GM12892 (cell line): ENCODE measurements at regions not wholly inside any gene's neighbourhood (a gene's known extent, or its start where the extent isn't known, plus 50 kb on each side); places are given as distances from the start of the nearest gene placed in this dataset.

Experiments used
- DNase-seq: peaks from one replicate; pipeline ENCODE4 v3.0.0; 2011; ENCODE audit not compliant: insufficient read length
- FAIRE-seq: peaks from 2 replicates; lab custom pipeline; 2011; peaks lifted over from hg19 to GRCh38; lab: Jason Lieb, UNC
- POLR2A ChIP-seq: IDR thresholded peaks from 2 replicates; pipeline ENCODE4 v1.6.1; 2011; ENCODE audit warnings: low read depth, low read length, control low read depth
- POLR2AphosphoS5 ChIP-seq: IDR thresholded peaks from 2 replicates; pipeline ENCODE4 v1.6.1; 2011; ENCODE audit warnings: low read depth, low read length, control low read depth
- TAF1 ChIP-seq: IDR thresholded peaks from 2 replicates; pipeline ENCODE4 v1.6.1; 2011; ENCODE audit warnings: low read depth, mild to moderate bottlenecking, control low read depth, low read length, borderline replicate concordance

DNA sequence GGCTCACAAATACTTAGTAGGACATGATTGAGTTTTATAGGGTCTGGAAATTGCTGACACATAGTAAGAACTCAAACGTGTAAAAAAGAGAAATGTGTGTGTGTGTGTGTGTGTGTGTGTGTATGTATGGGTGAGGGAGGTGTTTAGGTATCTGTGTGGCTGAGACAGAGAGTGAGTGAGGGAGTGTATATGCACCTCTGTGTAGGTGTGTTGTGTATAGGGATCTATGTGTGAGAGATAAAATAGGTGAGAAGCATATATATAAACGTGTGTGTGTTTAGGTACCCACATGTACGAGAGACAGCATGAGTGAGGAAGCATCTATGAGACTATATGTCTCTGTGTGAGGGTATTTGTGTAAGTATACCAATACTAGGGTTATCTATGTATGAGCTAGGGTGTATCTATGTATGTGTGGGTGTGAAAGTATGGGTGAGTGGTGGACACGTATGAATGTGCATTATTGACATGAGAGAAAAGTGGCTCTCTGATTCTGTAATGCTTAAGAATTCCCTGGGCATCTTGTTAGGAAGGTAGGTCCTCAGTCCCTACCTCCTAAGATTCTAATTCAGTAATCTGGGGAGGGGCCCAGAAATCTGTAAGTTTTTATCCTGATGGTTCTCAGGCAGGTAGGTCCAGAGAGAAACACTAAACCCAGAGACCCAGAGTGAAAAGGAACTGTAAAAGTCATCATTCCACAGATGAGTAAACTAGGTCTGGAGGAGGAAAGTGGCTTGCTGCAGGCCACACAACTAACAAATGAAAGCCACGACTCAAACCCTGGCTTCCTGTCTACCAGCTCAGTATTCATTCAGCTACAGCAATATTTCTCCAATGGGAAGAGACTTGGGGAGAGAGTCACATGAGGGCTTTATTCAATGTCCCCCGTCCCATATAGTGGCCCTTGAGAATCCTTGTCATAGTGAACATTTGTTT is 237.0 kb downstream of the IDS start:
- no peak for FAIRE-seq
- no peak for DNase-seq
- TF ChIP-seq TAF1 (no peak), POLR2AphosphoS5 (no peak), POLR2A (no peak)

- TF ChIP-seq POLR2A (no peak), POLR2AphosphoS5 (no peak), TAF1 (no peak)
- DNase-seq (no peak), FAIRE-seq (no peak)
Observed at GRCh38 chrX:149262086-149262485, 243.0 kb downstream of the IDS start.

DNA sequence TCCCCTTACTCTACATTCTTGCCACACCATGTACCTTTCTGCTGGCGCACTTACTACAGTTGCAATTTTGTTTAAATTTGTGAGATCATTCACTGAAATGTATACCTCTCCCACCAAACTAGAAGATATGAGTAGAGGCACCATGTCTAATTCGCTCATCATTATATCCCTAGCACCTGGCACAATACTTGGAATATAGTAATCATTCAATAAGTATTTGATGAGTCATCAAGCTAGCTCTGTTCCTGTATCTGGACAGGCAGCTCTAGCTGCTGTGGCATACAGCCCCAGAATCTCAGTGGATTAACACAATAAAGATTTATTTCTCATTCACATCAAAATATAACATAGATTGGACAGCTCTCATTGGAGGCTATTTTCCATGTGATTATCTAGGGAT is 245.9 kb downstream of the IDS start:
- no peak for DNase-seq
- no peak for TF ChIP-seq POLR2A
- TF ChIP-seq POLR2AphosphoS5: no peak
- no peak for TF ChIP-seq TAF1

DNA sequence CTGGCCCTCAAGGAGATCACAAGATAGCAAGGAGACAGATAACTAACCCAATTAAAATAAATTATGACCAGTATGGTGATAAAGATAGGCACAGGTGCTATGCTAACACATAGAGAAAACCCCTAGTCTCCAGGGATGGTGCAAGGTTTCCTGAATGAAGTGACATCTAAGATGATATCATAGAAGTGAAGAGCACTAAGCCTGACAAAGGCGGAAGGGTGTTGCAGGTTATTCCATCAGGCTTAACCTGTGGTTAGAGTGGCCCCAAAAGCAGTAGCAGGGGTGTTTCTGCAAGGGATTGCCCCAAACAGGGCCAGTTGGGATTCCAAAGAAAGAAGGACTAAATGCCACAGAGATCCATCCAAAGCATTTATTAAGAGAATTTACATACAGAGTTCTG is 249.2 kb downstream of the IDS start:
- TF ChIP-seq POLR2AphosphoS5: no peak
- no peak for TF ChIP-seq TAF1
- TF ChIP-seq POLR2A: no peak
- FAIRE-seq (no peak), DNase-seq (no peak)

More for the DNA sequence above, 245.9 kb downstream of the IDS start:
- FAIRE-seq: no peak

DNA sequence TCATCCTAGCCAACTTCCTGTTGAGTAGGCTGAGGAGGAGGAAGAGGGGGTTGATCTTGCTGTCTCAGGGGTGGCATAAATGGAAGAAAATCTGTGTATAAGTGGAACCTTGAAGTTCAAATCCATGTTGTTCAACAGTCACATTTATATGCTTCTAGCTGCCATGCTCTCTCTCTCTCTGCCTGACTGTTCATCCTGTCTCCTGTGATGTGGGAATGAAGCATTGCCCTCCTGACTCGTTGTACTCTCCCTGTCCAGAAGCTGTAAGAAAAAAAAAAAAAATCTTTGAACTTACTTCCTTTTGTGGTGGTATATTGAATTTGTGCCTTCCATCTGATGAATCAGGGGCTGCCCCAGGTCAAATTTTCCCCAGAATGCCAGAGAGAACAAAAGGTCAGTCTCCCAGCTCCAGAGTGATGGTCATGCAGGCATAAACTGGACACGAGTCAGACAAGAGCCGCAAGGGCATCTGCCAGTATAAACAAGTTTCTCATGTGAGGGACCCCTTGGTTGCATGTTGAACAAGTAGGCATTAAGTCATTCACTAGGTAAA is 257.0 kb downstream of the IDS start:
- FAIRE-seq: no peak
- TF ChIP-seq POLR2AphosphoS5: no peak
- TF ChIP-seq TAF1: no peak
- TF ChIP-seq POLR2A: no peak

DNA sequence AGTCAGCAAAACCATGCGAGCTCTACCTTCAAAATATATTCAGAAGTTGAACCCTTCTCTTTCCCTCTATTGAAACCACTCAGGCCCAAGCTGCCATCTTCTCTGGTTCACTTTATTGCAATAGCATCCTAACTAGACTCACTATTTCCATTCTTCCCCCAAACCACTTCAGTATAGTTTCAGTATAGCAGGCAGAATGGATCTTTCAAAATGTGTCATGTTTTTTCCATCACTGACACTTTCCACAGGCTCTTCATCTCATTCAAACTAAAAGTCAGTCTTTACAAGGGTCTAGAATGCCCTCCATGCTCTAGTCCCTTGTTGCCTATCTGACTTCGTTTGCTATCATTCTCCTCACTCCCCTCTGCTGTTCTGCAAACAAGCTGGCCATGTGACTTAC is 274.4 kb downstream of the IDS start:
- no peak for TF ChIP-seq TAF1
- TF ChIP-seq POLR2AphosphoS5: no peak
- no peak for TF ChIP-seq POLR2A
- FAIRE-seq (no peak), DNase-seq (no peak)

More for the DNA sequence above, 257.0 kb downstream of the IDS start:
- DNase-seq: no peak

DNA sequence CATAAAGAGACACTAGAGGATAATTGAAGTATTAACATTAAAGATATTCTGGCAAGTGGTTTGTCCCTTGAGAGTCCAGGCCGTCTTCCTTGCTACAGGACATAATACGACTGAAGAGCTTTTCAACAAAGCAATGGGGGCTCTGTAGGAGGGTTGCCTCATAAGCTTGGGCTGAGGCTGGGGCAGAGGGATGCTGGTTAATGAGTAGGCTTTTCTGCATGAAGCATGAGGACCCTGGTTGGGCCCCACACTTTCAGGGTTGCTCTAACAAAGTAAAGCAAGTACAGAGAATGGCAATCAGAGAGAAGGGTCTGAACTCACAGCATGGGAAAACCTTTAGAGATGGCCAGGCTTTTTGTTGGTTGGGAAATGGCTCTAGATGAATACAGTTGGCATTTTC is 281.3 kb downstream of the IDS start:
- DNase-seq (no peak), FAIRE-seq (no peak)
- TF ChIP-seq TAF1 (no peak), POLR2AphosphoS5 (no peak), POLR2A (no peak)

- FAIRE-seq: no peak
- DNase-seq: no peak
- TF ChIP-seq POLR2A (no peak), POLR2AphosphoS5 (no peak), TAF1 (no peak)
Observed at GRCh38 chrX:149222040-149222439, 283.1 kb downstream of the IDS start.

GRCh38 chrX:149221230-149221629 is 283.9 kb downstream of the IDS start:
- TF ChIP-seq TAF1: no peak
- no peak for TF ChIP-seq POLR2AphosphoS5
- TF ChIP-seq POLR2A: no peak
- FAIRE-seq: no peak
- DNase-seq: no peak

DNA sequence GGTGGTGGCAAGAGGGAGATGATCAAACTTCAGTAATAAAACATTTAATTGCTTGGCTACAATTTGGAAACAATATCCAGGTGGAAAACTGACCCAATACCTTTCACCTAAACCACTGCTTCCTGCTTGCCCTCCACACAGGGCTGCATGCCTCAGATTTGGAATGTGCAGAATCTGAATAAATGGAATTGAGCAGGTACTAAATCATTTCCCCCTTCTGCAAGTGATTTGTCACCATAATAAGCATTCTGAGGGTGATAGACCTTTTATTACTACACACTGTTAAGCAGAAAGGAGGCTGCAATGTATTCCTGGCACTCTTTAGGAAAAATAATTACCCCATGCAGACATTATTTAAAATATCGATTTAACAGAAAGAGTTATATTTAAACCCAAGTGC is 291.8 kb downstream of the IDS start:
- DNase-seq: no peak
- TF ChIP-seq POLR2AphosphoS5 (no peak), TAF1 (no peak), POLR2A (no peak)
- FAIRE-seq: no peak

DNA sequence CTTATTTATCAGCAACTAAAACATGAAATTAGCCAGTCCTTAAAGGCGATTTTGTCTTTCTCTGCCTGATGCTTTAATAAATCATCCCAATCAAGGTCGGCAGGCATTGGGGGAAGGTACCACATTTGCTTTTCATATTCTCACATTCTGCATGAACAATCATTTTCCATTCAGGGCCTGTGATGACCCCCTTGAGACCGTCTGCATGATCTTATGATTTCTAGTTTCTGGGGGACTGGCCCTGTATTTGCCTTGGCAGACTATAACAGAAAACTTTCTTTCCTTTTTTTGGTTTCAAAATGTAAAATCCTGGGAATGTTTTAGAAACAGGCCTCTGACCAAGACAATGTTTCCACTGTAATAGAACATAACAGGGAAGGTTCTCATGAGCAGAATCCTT is 296.8 kb downstream of the IDS start:
- FAIRE-seq (peak; percentile 30), DNase-seq (no peak)
- TF ChIP-seq POLR2A (no peak), TAF1 (no peak), POLR2AphosphoS5 (no peak)

- DNase-seq (no peak), FAIRE-seq (no peak)
Observed at GRCh38 chrX:149207518-149207917, 297.6 kb downstream of the IDS start.

DNA sequence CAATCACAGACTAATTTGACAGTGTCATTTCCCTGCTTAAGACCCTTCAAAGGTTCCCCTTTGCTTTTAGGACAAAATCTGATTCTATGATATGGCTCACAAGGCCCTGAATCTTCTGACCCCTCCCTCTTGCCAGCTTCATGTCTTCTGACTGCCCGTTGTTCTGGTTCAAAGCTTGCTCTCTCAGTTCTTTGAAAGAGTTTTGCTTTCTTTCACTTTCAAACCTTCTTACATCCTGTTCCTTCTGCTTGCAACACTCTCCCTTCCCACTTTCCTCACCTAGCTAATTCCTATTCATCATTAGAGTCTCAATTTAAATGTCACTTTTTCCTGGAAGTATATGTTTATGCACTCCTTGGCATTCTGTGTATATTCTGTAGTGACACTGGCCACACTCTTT is 299.2 kb downstream of the IDS start:
- DNase-seq (no peak), FAIRE-seq (peak; percentile 50)
- TF ChIP-seq POLR2AphosphoS5 (no peak), TAF1 (no peak), POLR2A (no peak)

More at GRCh38 chrX:149207518-149207917, 297.6 kb downstream of the IDS start:
- TF ChIP-seq TAF1: no peak
- no peak for TF ChIP-seq POLR2AphosphoS5
- no peak for TF ChIP-seq POLR2A
